ENCODE measurements at regions not wholly inside any gene's neighbourhood (a gene's known extent, or its start where the extent isn't known, plus 50 kb on each side); places are given as distances from the start of the nearest gene placed in this dataset.

- Histone ChIP-seq H3K9me2 (ENCODE audit: low read depth, low read length) (no peaks in the 10 kb centered on the region), H3K36me3 (ENCODE audit: insufficient read depth, low read length) (no peaks in the 10 kb centered on the region), H3K27me3 (ENCODE audit: insufficient read depth, low read length) (no peaks in the 10 kb centered on the region), H3K79me2 (ENCODE audit: insufficient read depth, low read length) (no peaks in the 10 kb centered on the region), H2AFZ (ENCODE audit: low read length) (no peak overlapping the region), H4K20me1 (ENCODE audit: insufficient read depth, low read length) (no peaks in the 10 kb centered on the region), H3F3A (ENCODE audit: insufficient read depth, low read length) (no peaks in the 10 kb centered on the region), H3K9me3 (ENCODE audit: low read length) (no peaks in the 10 kb centered on the region), H3K4me1 (ENCODE audit: insufficient read depth, low read length, severe bottlenecking) (no peaks in the 10 kb centered on the region), H3K27ac (ENCODE audit: low read depth, low read length, poor library complexity, severe bottlenecking) (no peak overlapping the region), H3K9ac (ENCODE audit: low read length) (no peak overlapping the region), H3K4me3 (ENCODE audit: low read depth, low read length, poor library complexity, severe bottlenecking) (no peak overlapping the region), H3K4me2 (ENCODE audit: low read length) (no peak overlapping the region)
- TF ChIP-seq CTCF (IDR thresholded peaks at IDR 0.05; ENCODE audit: low read length), result no peak
- TF ChIP-seq EZH2 (IDR thresholded peaks at IDR 0.05; ENCODE audit: borderline replicate concordance, low read length), result no peak
Measured at GRCh38 chr13:78465250-78465649, 138.1 kb downstream of the POU4F1 start.

GRCh38 chr13:78460176-78460575 lies 143.2 kb downstream of the POU4F1 start:
- Histone ChIP-seq H3K4me3 (ENCODE audit: low read depth, low read length, poor library complexity, severe bottlenecking) (no peak overlapping the region), H4K20me1 (ENCODE audit: insufficient read depth, low read length) (no peaks in the 10 kb centered on the region), H3K9ac (ENCODE audit: low read length) (no peak overlapping the region), H3K27me3 (ENCODE audit: insufficient read depth, low read length) (no peaks in the 10 kb centered on the region), H3K9me2 (ENCODE audit: low read depth, low read length) (no peaks in the 10 kb centered on the region), H3K9me3 (ENCODE audit: low read length) (no peaks in the 10 kb centered on the region), H3K79me2 (ENCODE audit: insufficient read depth, low read length) (no peaks in the 10 kb centered on the region), H2AFZ (ENCODE audit: low read length) (no peak overlapping the region), H3K4me1 (ENCODE audit: insufficient read depth, low read length, severe bottlenecking) (no peaks in the 10 kb centered on the region), H3K4me2 (ENCODE audit: low read length) (no peak overlapping the region), H3K36me3 (ENCODE audit: insufficient read depth, low read length) (no peaks in the 10 kb centered on the region), H3K27ac (ENCODE audit: low read depth, low read length, poor library complexity, severe bottlenecking) (no peak overlapping the region), H3F3A (ENCODE audit: insufficient read depth, low read length) (no peaks in the 10 kb centered on the region)
- TF ChIP-seq EZH2 (IDR thresholded peaks at IDR 0.05; ENCODE audit: borderline replicate concordance, low read length) (no peak), CTCF (IDR thresholded peaks at IDR 0.05; ENCODE audit: low read length) (no peak)

GRCh38 chr13:78443839-78444238 lies 159.5 kb downstream of the POU4F1 start:
- H3K79me2 ChIP-seq (ENCODE audit: insufficient read depth, low read length), result no peaks in the 10 kb centered on the region
- no peak overlapping the region for H3K27ac ChIP-seq (ENCODE audit: low read depth, low read length, poor library complexity, severe bottlenecking)
- H4K20me1 ChIP-seq (ENCODE audit: insufficient read depth, low read length), result no peaks in the 10 kb centered on the region
- no peak overlapping the region for H3K4me2 ChIP-seq (ENCODE audit: low read length)
- H2AFZ ChIP-seq (ENCODE audit: low read length), result no peak overlapping the region
- TF ChIP-seq CTCF (IDR thresholded peaks at IDR 0.05; ENCODE audit: low read length) (no peak), EZH2 (IDR thresholded peaks at IDR 0.05; ENCODE audit: borderline replicate concordance, low read length) (no peak)
- H3K27me3 ChIP-seq (ENCODE audit: insufficient read depth, low read length), result no peaks in the 10 kb centered on the region
- no peaks in the 10 kb centered on the region for H3K36me3 ChIP-seq (ENCODE audit: insufficient read depth, low read length)
- H3K4me3 ChIP-seq (ENCODE audit: low read depth, low read length, poor library complexity, severe bottlenecking), result no peak overlapping the region
- no peaks in the 10 kb centered on the region for H3K4me1 ChIP-seq (ENCODE audit: insufficient read depth, low read length, severe bottlenecking)
- no peaks in the 10 kb centered on the region for H3F3A ChIP-seq (ENCODE audit: insufficient read depth, low read length)
- no peaks in the 10 kb centered on the region for H3K9me3 ChIP-seq (ENCODE audit: low read length)
- H3K9ac ChIP-seq (ENCODE audit: low read length), result no peak overlapping the region
- no peaks in the 10 kb centered on the region for H3K9me2 ChIP-seq (ENCODE audit: low read depth, low read length)

Measured in OCI-LY1 (cell line).